NCI-H2107 treated with DMSO at 0.1 percent for 48 hours (cell line): ENCODE measurements at regions not wholly inside any gene's neighbourhood (a gene's known extent, or its start where the extent isn't known, plus 50 kb on each side); places are given as distances from the start of the nearest gene placed in this dataset.

Experiments
- DNase-seq: peaks from one replicate; lab custom pipeline; 2025; ENCODE audit not compliant: unreplicated experiment; lab: John Stamatoyannopoulos, UW

GRCh38 chr4:160808174-160808573 lies 1355.6 kb downstream of the FSTL5 start:
- DNase-seq, result no peak

GRCh38 chr4:160809576-160809975 lies 1354.2 kb downstream of the FSTL5 start:
- DNase-seq, result no peak

- no peak for DNase-seq
These were observed 1353.4 kb downstream of the FSTL5 start for GRCh38 chr4:160810424-160810823.

- no peak for DNase-seq
These were observed 1352.9 kb downstream of the FSTL5 start for GRCh38 chr4:160810941-160811340.

GRCh38 chr4:160811956-160812355 lies 1351.8 kb downstream of the FSTL5 start:
- no peak for DNase-seq

- no peak for DNase-seq
These were observed 1349.1 kb downstream of the FSTL5 start for GRCh38 chr4:160814726-160815125.

GRCh38 chr4:160818571-160818970 lies 1345.2 kb downstream of the FSTL5 start:
- no peak for DNase-seq

GRCh38 chr4:160819791-160820190 lies 1344.0 kb downstream of the FSTL5 start:
- DNase-seq, result no peak

- DNase-seq, result no peak
These were observed 1339.3 kb downstream of the FSTL5 start for GRCh38 chr4:160824481-160824880.

- no peak for DNase-seq
These were observed 1338.0 kb downstream of the FSTL5 start for GRCh38 chr4:160825644-160826338.

GRCh38 chr4:160826339-160826679 lies 1337.5 kb downstream of the FSTL5 start:
- DNase-seq, result no peak

- no peak for DNase-seq
These were observed 1332.5 kb downstream of the FSTL5 start for GRCh38 chr4:160831165-160831922.

GRCh38 chr4:160835789-160836188 lies 1328.0 kb downstream of the FSTL5 start:
- no peak for DNase-seq

GRCh38 chr4:160836431-160836830 lies 1327.4 kb downstream of the FSTL5 start:
- no peak for DNase-seq

GRCh38 chr4:160846121-160846520 lies 1317.7 kb downstream of the FSTL5 start:
- no peak for DNase-seq

- DNase-seq, result no peak
These were observed 1316.6 kb downstream of the FSTL5 start for GRCh38 chr4:160847228-160847627.

GRCh38 chr4:160848489-160848888 lies 1315.3 kb downstream of the FSTL5 start:
- no peak for DNase-seq

GRCh38 chr4:160848901-160849760 lies 1314.7 kb downstream of the FSTL5 start:
- no peak for DNase-seq

- no peak for DNase-seq
These were observed 1299.5 kb downstream of the FSTL5 start for GRCh38 chr4:160864253-160864652.

GRCh38 chr4:160869899-160870298 lies 1293.9 kb downstream of the FSTL5 start:
- no peak for DNase-seq

GRCh38 chr4:160872491-160872890 lies 1291.3 kb downstream of the FSTL5 start:
- no peak for DNase-seq
